ENCODE measurements at regions not wholly inside any gene's neighbourhood (a gene's known extent, or its start where the extent isn't known, plus 50 kb on each side); places are given as distances from the start of the nearest gene placed in this dataset.
A peak's percentile ranks its signal among the peaks of the same experiment; 100 is the strongest.

DNA sequence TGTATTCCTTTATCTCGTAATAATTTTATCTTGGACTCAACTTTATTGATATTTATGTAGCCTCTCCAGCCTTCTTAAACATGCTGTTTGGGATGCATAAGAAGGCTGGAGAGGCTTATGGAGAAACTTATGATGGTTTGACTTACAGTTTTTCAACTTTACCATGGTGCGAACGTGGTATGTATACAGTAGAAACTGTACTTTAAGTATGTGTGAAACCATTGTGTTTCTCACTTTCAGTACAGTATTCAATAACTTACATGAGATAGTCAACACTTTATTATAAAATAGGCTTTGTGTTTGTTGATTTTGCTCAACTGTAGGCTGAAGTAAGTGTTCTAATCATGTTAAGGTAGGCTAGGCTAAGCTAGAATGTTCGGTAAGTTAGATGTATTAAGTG lies 206.8 kb downstream of the SEC14L1 start:
- ATAC-seq (no peak), DNase-seq (ENCODE audit: low spot score) (no peak)
- H3K27me3 Mint-ChIP-seq (ENCODE audit: low read depth): no peaks in the 10 kb centered on the region
- no peak overlapping the region for H3K27ac Mint-ChIP-seq
- TF ChIP-seq NR3C1 (CRISPR knock-in tag; conservative IDR thresholded peaks at IDR 0.05; ENCODE audit: low read depth) (no peak), ATF1 (CRISPR knock-in tag; IDR thresholded peaks at IDR 0.05) (no peak), GTF2I (CRISPR knock-in tag; conservative IDR thresholded peaks at IDR 0.05) (no peak), NFATC4 (CRISPR knock-in tag; IDR thresholded peaks at IDR 0.05) (no peak), FOXP1 (CRISPR knock-in tag; IDR thresholded peaks at IDR 0.05; ENCODE audit: borderline replicate concordance) (no peak), TEAD1 (CRISPR knock-in tag; IDR thresholded peaks at IDR 0.05) (no peak), PRRX2 (CRISPR knock-in tag; IDR thresholded peaks at IDR 0.05) (no peak)
- TF ChIP-seq, protein P1, sequence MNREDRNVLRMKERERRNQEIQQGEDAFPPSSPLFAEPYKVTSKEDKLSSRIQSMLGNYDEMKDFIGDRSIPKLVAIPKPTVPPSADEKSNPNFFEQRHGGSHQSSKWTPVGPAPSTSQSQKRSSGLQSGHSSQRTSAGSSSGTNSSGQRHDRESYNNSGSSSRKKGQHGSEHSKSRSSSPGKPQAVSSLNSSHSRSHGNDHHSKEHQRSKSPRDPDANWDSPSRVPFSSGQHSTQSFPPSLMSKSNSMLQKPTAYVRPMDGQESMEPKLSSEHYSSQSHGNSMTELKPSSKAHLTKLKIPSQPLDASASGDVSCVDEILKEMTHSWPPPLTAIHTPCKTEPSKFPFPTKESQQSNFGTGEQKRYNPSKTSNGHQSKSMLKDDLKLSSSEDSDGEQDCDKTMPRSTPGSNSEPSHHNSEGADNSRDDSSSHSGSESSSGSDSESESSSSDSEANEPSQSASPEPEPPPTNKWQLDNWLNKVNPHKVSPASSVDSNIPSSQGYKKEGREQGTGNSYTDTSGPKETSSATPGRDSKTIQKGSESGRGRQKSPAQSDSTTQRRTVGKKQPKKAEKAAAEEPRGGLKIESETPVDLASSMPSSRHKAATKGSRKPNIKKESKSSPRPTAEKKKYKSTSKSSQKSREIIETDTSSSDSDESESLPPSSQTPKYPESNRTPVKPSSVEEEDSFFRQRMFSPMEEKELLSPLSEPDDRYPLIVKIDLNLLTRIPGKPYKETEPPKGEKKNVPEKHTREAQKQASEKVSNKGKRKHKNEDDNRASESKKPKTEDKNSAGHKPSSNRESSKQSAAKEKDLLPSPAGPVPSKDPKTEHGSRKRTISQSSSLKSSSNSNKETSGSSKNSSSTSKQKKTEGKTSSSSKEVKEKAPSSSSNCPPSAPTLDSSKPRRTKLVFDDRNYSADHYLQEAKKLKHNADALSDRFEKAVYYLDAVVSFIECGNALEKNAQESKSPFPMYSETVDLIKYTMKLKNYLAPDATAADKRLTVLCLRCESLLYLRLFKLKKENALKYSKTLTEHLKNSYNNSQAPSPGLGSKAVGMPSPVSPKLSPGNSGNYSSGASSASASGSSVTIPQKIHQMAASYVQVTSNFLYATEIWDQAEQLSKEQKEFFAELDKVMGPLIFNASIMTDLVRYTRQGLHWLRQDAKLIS (CRISPR knock-in tag; IDR thresholded peaks at IDR 0.05; ENCODE audit: borderline replicate concordance): no peak
- H3K9me3 Mint-ChIP-seq: peaks cover 16% of the 10 kb centered on the region
- ChIA-PET CTCF (interaction anchor here (0.6 kb wide), 2 partner anchors 17 to 421 kb away, joined by 3 read pairs; no protein-coding TSS in a partner anchor), POLR2A (interaction anchor here (0.5 to 0.7 kb wide), 2 partner anchors 14 to 19 kb away, joined by 3 to 4 read pairs; no protein-coding TSS in a partner anchor)
- peaks cover 24% of the 10 kb centered on the region for H3K4me1 Mint-ChIP-seq
- peaks cover 12% of the 10 kb centered on the region for H3K36me3 Mint-ChIP-seq
- no peak overlapping the region for H3K4me3 Mint-ChIP-seq

DNA sequence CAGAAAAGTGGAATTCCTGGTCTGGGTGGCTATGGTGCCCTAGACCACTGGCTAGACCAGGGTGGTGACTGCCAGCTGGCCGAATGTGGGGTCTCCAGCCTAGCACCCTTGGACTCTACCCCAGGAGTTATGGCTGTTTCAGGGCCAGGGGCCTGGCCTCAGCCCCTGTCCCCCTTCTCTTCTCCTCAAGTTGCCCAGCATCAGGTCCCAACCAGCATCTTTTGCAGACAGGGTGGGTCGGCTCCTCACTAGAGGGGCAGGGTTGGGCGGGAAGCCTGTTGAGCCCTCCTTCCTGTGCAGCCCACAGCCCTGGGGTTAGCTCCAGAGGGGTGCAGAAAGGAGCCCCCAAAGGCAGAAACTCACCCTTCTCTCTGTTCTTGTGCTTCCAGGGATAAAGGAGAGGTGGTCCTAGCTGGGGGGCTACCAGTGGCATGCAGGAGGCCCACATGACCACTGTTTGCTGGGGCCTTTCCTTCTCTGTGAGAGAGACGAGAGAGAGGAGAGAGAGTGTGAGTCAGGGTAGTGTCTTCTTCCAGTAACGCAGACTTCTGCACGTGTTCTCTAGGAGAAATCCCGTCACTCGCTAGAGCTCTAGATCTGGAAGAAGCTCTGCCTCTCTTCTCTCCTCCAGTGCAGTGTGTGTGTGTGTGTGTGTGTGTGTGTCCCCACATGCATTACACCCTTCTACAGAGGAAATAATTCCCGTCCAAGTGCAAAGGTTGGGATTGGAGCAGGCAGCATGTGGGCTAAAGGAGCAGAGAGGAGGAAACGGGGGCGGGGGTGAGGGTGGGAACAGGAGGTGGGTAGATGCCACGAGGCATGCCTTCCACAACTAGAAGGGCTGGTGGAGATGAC lies 209.4 kb downstream of the SEC14L1 start:
- ChIA-PET POLR2A (interaction anchor here (0.6 to 1.2 kb wide), 2 partner anchors 9 to 116 kb away, joined by 3 to 5 read pairs; no protein-coding TSS in a partner anchor), CTCF (no interaction called here)
- Mint-ChIP-seq H3K36me3 (no peaks in the 10 kb centered on the region), H3K27me3 (ENCODE audit: low read depth) (no peaks in the 10 kb centered on the region), H3K9me3 (no peaks in the 10 kb centered on the region), H3K27ac (peak overlapping the region; percentile 63; the same call in 1 of the 2 replicates), H3K4me3 (no peak overlapping the region), H3K4me1 (peaks cover 27% of the 10 kb centered on the region)
- TF ChIP-seq NFYB (CRISPR knock-in tag; conservative IDR thresholded peaks at IDR 0.05; ENCODE audit: low read depth) (no peak), ZNF219 (CRISPR knock-in tag; IDR thresholded peaks at IDR 0.05; ENCODE audit: borderline replicate concordance) (no peak), JUN (CRISPR knock-in tag; IDR thresholded peaks at IDR 0.05) (no peak), FOXJ3 (CRISPR knock-in tag; IDR thresholded peaks at IDR 0.05; ENCODE audit: borderline replicate concordance) (no peak), CBFB (CRISPR knock-in tag; IDR thresholded peaks at IDR 0.05; ENCODE audit: low read depth) (no peak), IRF1 (CRISPR knock-in tag; IDR thresholded peaks at IDR 0.05) (no peak), NR3C1 (CRISPR knock-in tag; conservative IDR thresholded peaks at IDR 0.05; ENCODE audit: low read depth) (no peak), ETV6 (CRISPR knock-in tag; IDR thresholded peaks at IDR 0.05) (no peak), ELF4 (CRISPR knock-in tag; IDR thresholded peaks at IDR 0.05; ENCODE audit: low read depth) (no peak), ZNF396 (CRISPR knock-in tag; IDR thresholded peaks at IDR 0.05; ENCODE audit: borderline replicate concordance) (no peak), EMX1 (CRISPR knock-in tag; IDR thresholded peaks at IDR 0.05) (no peak)
- TF ChIP-seq, protein P2, sequence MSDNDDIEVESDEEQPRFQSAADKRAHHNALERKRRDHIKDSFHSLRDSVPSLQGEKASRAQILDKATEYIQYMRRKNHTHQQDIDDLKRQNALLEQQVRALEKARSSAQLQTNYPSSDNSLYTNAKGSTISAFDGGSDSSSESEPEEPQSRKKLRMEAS (CRISPR knock-in tag; IDR thresholded peaks at IDR 0.05): no peak
- no peak for DNase-seq (ENCODE audit: low spot score)
- ATAC-seq: no peak

Measured in WTC11 (cell line).